ENCODE measurements at regions not wholly inside any gene's neighbourhood (a gene's known extent, or its start where the extent isn't known, plus 50 kb on each side); places are given as distances from the start of the nearest gene placed in this dataset.
"Not testable (repeated sequence)": the region's sequence is repeated elsewhere in the genome, so short reads cannot be mapped to it uniquely, and the experiment has no call there.

- TF ChIP-seq ZNF776 (CRISPR knock-in tag; IDR thresholded peaks at IDR 0.05); HMG20A (CRISPR knock-in tag; IDR thresholded peaks at IDR 0.05; ENCODE audit: borderline replicate concordance); LBX2 (CRISPR knock-in tag; IDR thresholded peaks at IDR 0.05; ENCODE audit: borderline replicate concordance); ZNF350 (CRISPR knock-in tag; IDR thresholded peaks at IDR 0.05; ENCODE audit: borderline replicate concordance, low read depth); ZSCAN29 (CRISPR knock-in tag; conservative IDR thresholded peaks at IDR 0.05); EP300 (IDR thresholded peaks at IDR 0.05; ENCODE audit: low read depth in 2 of 2, low read length in 2 of 2); EP300 (CRISPR knock-in tag; IDR thresholded peaks at IDR 0.05; ENCODE audit: borderline replicate concordance); ZSCAN5A (CRISPR knock-in tag; IDR thresholded peaks at IDR 0.05; ENCODE audit: borderline replicate concordance); RFX1 (IDR thresholded peaks at IDR 0.05); SMC3 (IDR thresholded peaks at IDR 0.05; ENCODE audit: low read length); ZHX1 (CRISPR knock-in tag; IDR thresholded peaks at IDR 0.05; ENCODE audit: low read depth); NFATC3 (CRISPR knock-in tag; IDR thresholded peaks at IDR 0.05); HCFC1 (IDR thresholded peaks at IDR 0.05; ENCODE audit: low read depth, low read length); SNAPC5 (CRISPR knock-in tag; IDR thresholded peaks at IDR 0.05; ENCODE audit: borderline replicate concordance); KDM5A (IDR thresholded peaks at IDR 0.05; ENCODE audit: borderline replicate concordance, low read length): not testable (repeated sequence)
These were observed 112.4 kb upstream of the ZNF184 start for GRCh38 chr6:27585316-27585715.

All from HepG2 (cell line).